NT2/D1 (cell line): ENCODE measurements at regions not wholly inside any gene's neighbourhood (a gene's known extent, or its start where the extent isn't known, plus 50 kb on each side); places are given as distances from the start of the nearest gene placed in this dataset.

Experiments used
- DNase-seq: peaks from one replicate; pipeline ENCODE4 v3.0.0-alpha.2; 2011; ENCODE audit warnings: low read depth, low spot score
- H3K27me3 ChIP-seq: 2 replicates; pipeline ENCODE4 v1.6.0; 2011; ENCODE audit warnings: mild to moderate bottlenecking; ENCODE audit not compliant: insufficient read length, insufficient read depth
- H3K36me3 ChIP-seq: 2 replicates; pipeline ENCODE4 v1.6.1; 2011; ENCODE audit warnings: mild to moderate bottlenecking, low read length, mixed read lengths; ENCODE audit not compliant: insufficient read depth, insufficient read length
- H3K4me1 ChIP-seq: 2 replicates; pipeline ENCODE4 v1.5.1; 2011; ENCODE audit not compliant: insufficient read depth, insufficient read length
- H3K4me3 ChIP-seq: 2 replicates; pipeline ENCODE4 v1.5.1; 2011; ENCODE audit warnings: low read depth; ENCODE audit not compliant: insufficient read length
- H3K9ac ChIP-seq: 2 replicates; pipeline ENCODE4 v1.6.0; 2011; ENCODE audit warnings: low read depth; ENCODE audit not compliant: insufficient read length
- H3K9me3 ChIP-seq: 2 replicates; pipeline ENCODE4 v1.5.1; 2011; ENCODE audit warnings: mild to moderate bottlenecking, low read length; ENCODE audit not compliant: insufficient read depth
- SUZ12 ChIP-seq: IDR thresholded peaks from 2 replicates; pipeline ENCODE4 v1.6.1; 2011; ENCODE audit not compliant: insufficient read length, insufficient read depth; ENCODE audit errors: extremely low read depth
- YY1 ChIP-seq: IDR thresholded peaks from 2 replicates; pipeline ENCODE4 v1.6.1; 2011; ENCODE audit not compliant: insufficient read length, insufficient read depth
- ZNF274 ChIP-seq: IDR thresholded peaks from 2 replicates; pipeline ENCODE4 v1.6.1; 2011; ENCODE audit warnings: mild to moderate bottlenecking, low read depth, low read length

GRCh38 chr11:109147726-109148125, 274.3 kb upstream of the C11orf87 start:
- Histone ChIP-seq H3K36me3 (no peaks in the 10 kb centered on the region), H3K4me3 (no peak overlapping the region), H3K27me3 (no peaks in the 10 kb centered on the region), H3K9me3 (no peaks in the 10 kb centered on the region), H3K9ac (no peak overlapping the region), H3K4me1 (no peaks in the 10 kb centered on the region)
- no peak for TF ChIP-seq YY1
- TF ChIP-seq SUZ12, result no peak
- no peak for TF ChIP-seq ZNF274
- no peak for DNase-seq

GRCh38 chr11:109148669-109149068, 273.3 kb upstream of the C11orf87 start:
- TF ChIP-seq ZNF274 (no peak), SUZ12 (no peak)
- Histone ChIP-seq H3K9ac (no peak overlapping the region), H3K4me1 (no peaks in the 10 kb centered on the region), H3K27me3 (no peaks in the 10 kb centered on the region), H3K36me3 (no peaks in the 10 kb centered on the region), H3K9me3 (no peaks in the 10 kb centered on the region), H3K4me3 (no peak overlapping the region)
- DNase-seq, result no peak

- H3K4me3 ChIP-seq, result no peak overlapping the region
- no peak for DNase-seq
- H3K27me3 ChIP-seq, result no peaks in the 10 kb centered on the region
- TF ChIP-seq YY1 (no peak), SUZ12 (no peak), ZNF274 (no peak)
- no peaks in the 10 kb centered on the region for H3K9me3 ChIP-seq
- H3K9ac ChIP-seq, result no peak overlapping the region
- H3K36me3 ChIP-seq, result no peaks in the 10 kb centered on the region
- no peaks in the 10 kb centered on the region for H3K4me1 ChIP-seq
Observed at GRCh38 chr11:109150581-109150980, 271.4 kb upstream of the C11orf87 start.

GRCh38 chr11:109153836-109154235, 268.2 kb upstream of the C11orf87 start:
- no peak for DNase-seq
- TF ChIP-seq YY1 (no peak), ZNF274 (no peak), SUZ12 (no peak)

GRCh38 chr11:109155291-109155690, 266.7 kb upstream of the C11orf87 start:
- DNase-seq, result no peak
- Histone ChIP-seq H3K9ac (no peak overlapping the region), H3K9me3 (no peaks in the 10 kb centered on the region), H3K4me3 (no peak overlapping the region), H3K27me3 (no peaks in the 10 kb centered on the region), H3K36me3 (no peaks in the 10 kb centered on the region), H3K4me1 (no peaks in the 10 kb centered on the region)
- no peak for TF ChIP-seq SUZ12
- TF ChIP-seq ZNF274, result no peak
- TF ChIP-seq YY1, result no peak

More at GRCh38 chr11:109153836-109154235, 268.2 kb upstream of the C11orf87 start:
- H3K4me3 ChIP-seq, result no peak overlapping the region
- no peaks in the 10 kb centered on the region for H3K4me1 ChIP-seq
- H3K27me3 ChIP-seq, result no peaks in the 10 kb centered on the region
- no peaks in the 10 kb centered on the region for H3K9me3 ChIP-seq
- H3K9ac ChIP-seq, result no peak overlapping the region
- no peaks in the 10 kb centered on the region for H3K36me3 ChIP-seq

- no peaks in the 10 kb centered on the region for H3K27me3 ChIP-seq
- H3K4me3 ChIP-seq, result no peak overlapping the region
- H3K9ac ChIP-seq, result no peak overlapping the region
- no peaks in the 10 kb centered on the region for H3K9me3 ChIP-seq
- TF ChIP-seq YY1 (no peak), ZNF274 (no peak), SUZ12 (no peak)
- H3K4me1 ChIP-seq, result no peaks in the 10 kb centered on the region
- no peak for DNase-seq
- H3K36me3 ChIP-seq, result no peaks in the 10 kb centered on the region
Observed at GRCh38 chr11:109165035-109165434, 257.0 kb upstream of the C11orf87 start.

- H3K36me3 ChIP-seq, result no peaks in the 10 kb centered on the region
- DNase-seq, result no peak
- no peak overlapping the region for H3K9ac ChIP-seq
- H3K27me3 ChIP-seq, result no peaks in the 10 kb centered on the region
- H3K9me3 ChIP-seq, result no peaks in the 10 kb centered on the region
- H3K4me1 ChIP-seq, result no peaks in the 10 kb centered on the region
- TF ChIP-seq ZNF274 (no peak), YY1 (no peak), SUZ12 (no peak)
- H3K4me3 ChIP-seq, result no peak overlapping the region
Observed at GRCh38 chr11:109166441-109166840, 255.5 kb upstream of the C11orf87 start.

GRCh38 chr11:109173504-109173903, 248.5 kb upstream of the C11orf87 start:
- TF ChIP-seq SUZ12, result no peak
- TF ChIP-seq ZNF274, result no peak
- TF ChIP-seq YY1, result no peak
- Histone ChIP-seq H3K36me3 (no peaks in the 10 kb centered on the region), H3K4me3 (no peak overlapping the region), H3K9ac (no peak overlapping the region), H3K4me1 (no peaks in the 10 kb centered on the region), H3K9me3 (no peaks in the 10 kb centered on the region), H3K27me3 (no peaks in the 10 kb centered on the region)
- DNase-seq, result no peak
